GM18505 (cell line): ENCODE measurements at regions not wholly inside any gene's neighbourhood (a gene's known extent, or its start where the extent isn't known, plus 50 kb on each side); places are given as distances from the start of the nearest gene placed in this dataset.

ENCODE experiments used
- ATAC-seq: cut with Tn5 transposase; IDR thresholded peaks from one replicate; pipeline ENCODE4 v1.9.1; 2021; ENCODE audit not compliant: unreplicated experiment
- POLR2A ChIP-seq: IDR thresholded peaks from 4 replicates; pipeline ENCODE4 v1.6.1; 2011; ENCODE audit warnings: borderline replicate concordance; ENCODE audit not compliant: insufficient read depth, insufficient read length; ENCODE audit errors: extremely low read depth

DNA sequence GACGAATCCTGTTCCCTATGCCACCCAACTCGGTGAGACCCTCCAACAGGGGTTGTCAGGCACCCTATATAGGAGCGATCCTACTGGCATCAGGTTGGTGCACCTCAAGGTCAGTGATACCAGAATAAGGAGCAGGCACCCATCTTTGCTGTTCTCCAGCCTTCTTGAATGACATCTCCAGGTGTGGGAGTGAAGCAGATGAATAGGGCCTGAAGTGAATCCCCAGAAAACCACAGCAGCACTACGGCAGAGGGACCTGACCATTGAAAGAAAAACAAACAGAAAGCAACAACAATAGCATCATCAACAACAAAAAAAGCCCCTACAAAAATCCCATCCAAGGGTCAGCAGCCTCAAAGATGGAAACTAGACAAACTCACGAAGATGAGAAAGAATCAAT, 445.2 kb upstream of the ATP2B1 start:
- ATAC-seq, result no peak
- TF ChIP-seq POLR2A, result no peak

GRCh38 chr12:90152897-90153624, 444.4 kb upstream of the ATP2B1 start:
- ATAC-seq, result no peak

GRCh38 chr12:90151491-90152015, 442.9 kb upstream of the ATP2B1 start:
- ATAC-seq, result no peak
- TF ChIP-seq POLR2A, result no peak

More at GRCh38 chr12:90152897-90153624, 444.4 kb upstream of the ATP2B1 start:
- no peak for TF ChIP-seq POLR2A

DNA sequence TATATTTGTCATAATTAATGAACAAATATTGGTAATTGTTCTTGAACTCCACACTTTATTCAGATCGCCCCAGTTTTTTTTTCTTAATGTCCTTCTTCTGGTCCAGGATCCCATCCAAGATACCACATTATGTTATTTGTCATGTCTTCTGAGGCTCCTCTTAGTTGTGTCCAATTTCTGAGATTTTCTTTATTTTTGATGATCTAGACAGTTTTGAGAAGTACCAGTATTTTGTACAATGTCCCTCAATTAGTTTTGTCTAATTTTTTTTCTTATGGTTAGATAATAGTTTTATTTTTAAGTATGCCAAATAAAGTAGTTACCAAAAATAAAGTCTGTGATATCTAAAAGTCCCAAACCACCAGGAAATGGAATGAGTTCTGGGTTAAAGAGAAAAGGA, 440.8 kb upstream of the ATP2B1 start:
- no peak for ATAC-seq
- no peak for TF ChIP-seq POLR2A

GRCh38 chr12:90129366-90130030, 420.9 kb upstream of the ATP2B1 start:
- no peak for TF ChIP-seq POLR2A
- ATAC-seq, result no peak

DNA sequence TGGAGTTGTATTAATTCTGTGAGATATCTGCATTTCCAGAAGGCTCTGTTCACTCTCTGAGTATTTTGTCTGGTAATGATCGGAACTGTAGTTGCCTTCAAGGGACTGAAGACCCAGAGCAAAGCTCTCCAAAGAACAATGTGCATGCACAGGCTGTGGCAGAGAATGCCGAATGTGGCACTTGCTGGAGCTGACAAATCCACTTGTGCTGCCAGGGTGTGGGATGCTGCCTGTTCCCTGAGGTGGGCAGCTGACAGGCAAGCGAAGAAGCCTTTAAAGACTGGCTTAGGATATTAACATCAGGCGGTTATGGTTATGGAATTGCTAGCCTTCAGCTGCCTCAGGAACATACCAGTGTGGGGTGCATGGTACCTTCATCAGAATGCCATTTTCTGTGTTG, 419.9 kb upstream of the ATP2B1 start:
- ATAC-seq, result no peak
- no peak for TF ChIP-seq POLR2A

DNA sequence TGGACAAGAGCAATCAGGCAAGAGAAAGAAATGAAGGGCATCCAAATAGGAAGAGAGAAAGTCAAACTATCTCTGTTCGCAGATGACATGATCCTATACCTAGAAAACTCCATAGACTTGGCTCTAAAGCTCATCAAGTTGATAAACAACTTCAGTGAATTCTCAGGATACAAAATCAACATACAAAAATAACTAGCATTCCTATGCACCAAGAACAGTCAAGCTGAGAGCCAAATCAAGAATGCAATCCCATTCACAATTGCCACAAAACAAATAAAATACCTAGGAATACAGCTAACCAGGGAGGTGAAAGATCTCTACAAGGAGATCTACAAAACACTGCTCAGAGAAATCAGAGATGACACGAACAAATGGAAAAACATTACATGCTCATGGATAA, 417.5 kb upstream of the ATP2B1 start:
- no peak for ATAC-seq
- TF ChIP-seq POLR2A, result no peak

DNA sequence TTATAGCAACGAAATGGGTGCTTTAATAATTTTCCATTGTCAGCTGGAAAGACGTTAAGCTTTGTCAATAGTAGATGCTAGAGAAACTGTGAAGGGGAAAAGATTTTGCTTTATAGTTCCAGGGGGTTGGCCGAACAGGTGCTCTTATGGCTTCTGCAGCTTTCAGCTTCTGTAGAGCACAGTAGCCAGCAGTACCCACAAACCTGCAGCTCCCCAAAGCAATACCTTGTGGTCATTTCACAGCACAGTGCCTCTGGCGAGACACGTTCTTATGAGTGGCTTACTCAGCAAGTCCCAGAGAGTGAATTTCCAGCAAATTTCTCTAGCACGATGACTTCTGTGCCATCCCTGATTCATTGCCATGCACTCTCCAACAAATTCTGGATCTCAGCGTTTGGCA, 416.3 kb upstream of the ATP2B1 start:
- ATAC-seq, result no peak
- no peak for TF ChIP-seq POLR2A

DNA sequence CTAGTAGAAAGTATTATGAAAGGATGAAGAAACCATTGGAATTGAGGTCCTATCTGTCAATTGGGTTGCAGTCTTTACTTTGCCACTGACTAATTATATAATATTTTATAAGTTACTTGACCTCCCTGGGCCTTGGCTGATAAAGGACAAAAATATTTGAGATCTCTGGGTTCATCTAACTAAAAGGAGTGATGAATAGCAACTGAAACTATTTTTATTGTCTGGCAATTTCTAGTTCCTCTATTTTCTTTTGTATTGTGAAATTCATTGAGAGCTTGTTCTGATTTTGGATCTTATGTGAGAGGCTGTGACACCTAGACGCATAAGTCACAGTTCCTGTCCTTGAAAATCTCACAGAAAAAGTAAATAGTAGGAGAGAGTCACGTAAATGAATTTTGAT, 415.7 kb upstream of the ATP2B1 start:
- TF ChIP-seq POLR2A, result no peak
- no peak for ATAC-seq

- ATAC-seq, result no peak
- TF ChIP-seq POLR2A, result no peak
These were observed 414.0 kb upstream of the ATP2B1 start for GRCh38 chr12:90122681-90123080.

- no peak for ATAC-seq
- TF ChIP-seq POLR2A, result no peak
These were observed 412.0 kb upstream of the ATP2B1 start for GRCh38 chr12:90120627-90121026.

DNA sequence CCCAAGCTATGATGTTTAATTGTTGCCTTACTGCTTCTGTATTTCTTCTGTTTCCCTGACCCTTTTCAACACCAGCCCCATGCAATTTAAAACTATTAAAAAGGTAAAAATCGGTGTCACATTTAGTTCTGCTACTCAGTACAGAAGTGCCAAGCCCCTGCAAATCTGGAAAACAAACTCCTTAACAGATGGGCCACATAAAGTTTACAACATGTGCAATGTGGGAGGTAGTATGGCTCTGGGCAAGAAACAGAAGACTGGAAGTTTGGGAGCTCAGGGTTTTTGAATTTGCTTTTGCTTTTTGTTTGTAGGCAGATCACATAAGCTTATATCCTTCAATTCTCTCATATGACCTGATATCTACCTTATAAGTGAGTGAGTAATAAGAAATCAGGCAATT, 404.0 kb upstream of the ATP2B1 start:
- no peak for ATAC-seq
- TF ChIP-seq POLR2A, result no peak

- no peak for ATAC-seq
- no peak for TF ChIP-seq POLR2A
These were observed 403.3 kb upstream of the ATP2B1 start for GRCh38 chr12:90111791-90112580.

DNA sequence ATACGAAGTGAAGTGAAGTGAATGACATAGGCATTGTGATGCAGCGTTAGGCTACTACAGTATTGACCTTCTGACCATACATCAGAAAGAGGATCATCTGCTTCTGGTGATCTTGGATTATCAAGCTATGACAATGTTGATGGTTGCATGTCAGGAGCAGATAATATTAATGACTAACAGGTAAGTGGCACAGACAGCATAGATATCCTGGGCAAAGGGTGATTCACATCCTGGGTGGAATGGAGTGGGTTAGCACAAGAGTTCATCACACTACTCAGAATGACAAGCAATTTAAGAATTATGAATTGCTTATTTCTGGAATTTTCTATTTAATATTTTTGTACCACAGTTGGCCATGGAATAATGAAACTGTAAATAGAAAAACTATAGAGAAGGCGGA, 397.9 kb upstream of the ATP2B1 start:
- TF ChIP-seq POLR2A, result no peak
- no peak for ATAC-seq

DNA sequence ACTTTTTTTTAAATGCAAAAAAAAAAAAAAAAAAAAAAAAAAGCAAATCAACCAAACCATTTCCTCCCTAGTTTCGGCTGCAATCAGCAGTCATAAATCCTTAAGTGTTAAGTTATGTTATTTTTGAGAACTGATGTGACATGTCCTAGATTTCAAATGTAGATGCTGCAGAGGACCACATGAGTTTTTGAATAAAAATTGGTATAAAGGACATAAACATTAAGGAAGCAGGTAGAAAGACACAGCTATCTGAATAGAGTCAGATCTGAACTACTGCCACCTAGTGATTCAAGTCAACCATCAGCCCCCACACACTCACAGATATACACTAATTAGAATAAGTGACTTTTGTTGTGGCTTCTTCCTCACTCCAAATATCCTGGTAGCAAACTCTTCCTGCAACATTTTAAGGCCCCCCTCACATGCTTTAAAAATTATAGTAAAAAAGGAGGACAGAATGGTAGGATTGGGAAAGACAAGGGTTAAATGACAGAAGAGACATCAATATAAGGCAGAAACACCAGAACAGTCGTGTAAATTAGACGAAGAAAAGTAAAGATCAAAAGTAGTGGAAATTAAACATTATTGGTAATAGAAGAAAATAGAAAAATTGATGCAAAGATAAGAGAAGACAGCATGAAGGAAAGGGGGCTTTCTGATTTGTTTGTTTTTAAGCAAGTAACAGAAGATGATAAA, 394.5 kb upstream of the ATP2B1 start:
- ATAC-seq, result peak; percentile 77
- no peak for TF ChIP-seq POLR2A
